GM10266 (cell line): ENCODE measurements at regions not wholly inside any gene's neighbourhood (a gene's known extent, or its start where the extent isn't known, plus 50 kb on each side); places are given as distances from the start of the nearest gene placed in this dataset.

Experiments used
- DNase-seq: peaks from one replicate; pipeline ENCODE4 v3.0.0; 2012; ENCODE audit errors: extremely low spot score
- CTCF ChIP-seq: IDR thresholded peaks from 2 replicates; pipeline ENCODE4 v1.5.1; 2012; ENCODE audit warnings: mild to moderate bottlenecking, low read depth; ENCODE audit not compliant: control insufficient read depth, insufficient read depth; ENCODE audit errors: missing control alignments

- no peak for TF ChIP-seq CTCF
- no peak for DNase-seq
Observed at GRCh38 chr2:175310813-175311504, 129.4 kb upstream of the ATP5MC3 start.

- TF ChIP-seq CTCF: peak; percentile 45
- peak; percentile 29 for DNase-seq
Observed at GRCh38 chr2:175309799-175310198, 128.3 kb upstream of the ATP5MC3 start.

- no peak for DNase-seq
- TF ChIP-seq CTCF: no peak
Observed at GRCh38 chr2:175308005-175308404, 126.5 kb upstream of the ATP5MC3 start.

GRCh38 chr2:175304541-175304940 is 123.0 kb upstream of the ATP5MC3 start:
- TF ChIP-seq CTCF: no peak

GRCh38 chr2:175293776-175294175 is 112.3 kb upstream of the ATP5MC3 start:
- no peak for DNase-seq
- TF ChIP-seq CTCF: no peak

More at GRCh38 chr2:175304541-175304940, 123.0 kb upstream of the ATP5MC3 start:
- DNase-seq: no peak

GRCh38 chr2:175293195-175293594 is 111.7 kb upstream of the ATP5MC3 start:
- no peak for TF ChIP-seq CTCF

GRCh38 chr2:175282886-175283285 is 101.4 kb upstream of the ATP5MC3 start:
- no peak for TF ChIP-seq CTCF
- no peak for DNase-seq

More at GRCh38 chr2:175293195-175293594, 111.7 kb upstream of the ATP5MC3 start:
- DNase-seq: no peak
